Prostate gland (tissue), 2 donors: ENCODE measurements at regions not wholly inside any gene's neighbourhood (a gene's known extent, or its start where the extent isn't known, plus 50 kb on each side); places are given as distances from the start of the nearest gene placed in this dataset.

Source experiments
- CTCF ChIP-seq, 4 experiments: fragments of 200-600 bp in 2 of 4; fragments of 450-650 bp in 2 of 4; sonication (generic) in 2 of 4; IDR thresholded peaks; 1 replicate in 3 of 4; 2 replicates in 1 of 4; pipeline ENCODE4 v1.5.1; 2016 to 2019; ENCODE audit warnings: antibody characterized with exemption in 4 of 4, mild to moderate bottlenecking in 2 of 4, moderate library complexity in 2 of 4
- POLR2A ChIP-seq: fragments of 450-650 bp; IDR thresholded peaks from one replicate; pipeline ENCODE4 v1.6.1; 2016; ENCODE audit warnings: antibody characterized with exemption, mild to moderate bottlenecking

- TF ChIP-seq POLR2A (no peak), CTCF (IDR thresholded peaks at IDR 0.05) (no peak)
Observed at GRCh38 chr13:85266331-85266730, 532.9 kb downstream of the SLITRK6 start.
